ENCODE measurements at regions not wholly inside any gene's neighbourhood (a gene's known extent, or its start where the extent isn't known, plus 50 kb on each side); places are given as distances from the start of the nearest gene placed in this dataset.
A peak's percentile ranks its signal among the peaks of the same experiment; 100 is the strongest.
"Not testable (repeated sequence)": the region's sequence is repeated elsewhere in the genome, so short reads cannot be mapped to it uniquely, and the experiment has no call there.

- DNase-seq (ENCODE audit: low read depth in 2 of 2): no peak
Measured at GRCh38 chr4:82247629-82248028, 126.2 kb downstream of the HNRNPD start.

- no peak for DNase-seq (ENCODE audit: low read depth in 2 of 2)
Measured at GRCh38 chr4:82247171-82247570, 126.6 kb downstream of the HNRNPD start.

DNA sequence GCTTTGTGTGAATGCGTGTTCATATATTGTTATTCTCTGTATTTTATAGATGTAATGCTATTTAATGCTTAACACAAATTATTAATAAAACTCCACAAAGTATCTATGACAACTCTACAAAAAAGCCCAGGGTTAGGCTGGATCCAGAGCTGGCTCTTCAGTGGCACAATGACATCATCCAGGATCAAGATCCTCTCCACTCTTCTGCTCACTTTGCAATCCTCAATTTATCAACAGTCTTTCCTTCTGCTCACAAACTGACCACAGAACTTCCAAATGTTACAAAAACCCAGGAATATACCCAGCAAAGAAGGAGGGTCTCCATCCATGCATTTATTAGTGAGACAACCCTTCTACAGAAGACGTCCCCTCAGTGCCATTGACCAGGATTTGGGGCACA, 132.3 kb downstream of the HNRNPD start:
- no peak for DNase-seq (ENCODE audit: low read depth in 2 of 2)

DNA sequence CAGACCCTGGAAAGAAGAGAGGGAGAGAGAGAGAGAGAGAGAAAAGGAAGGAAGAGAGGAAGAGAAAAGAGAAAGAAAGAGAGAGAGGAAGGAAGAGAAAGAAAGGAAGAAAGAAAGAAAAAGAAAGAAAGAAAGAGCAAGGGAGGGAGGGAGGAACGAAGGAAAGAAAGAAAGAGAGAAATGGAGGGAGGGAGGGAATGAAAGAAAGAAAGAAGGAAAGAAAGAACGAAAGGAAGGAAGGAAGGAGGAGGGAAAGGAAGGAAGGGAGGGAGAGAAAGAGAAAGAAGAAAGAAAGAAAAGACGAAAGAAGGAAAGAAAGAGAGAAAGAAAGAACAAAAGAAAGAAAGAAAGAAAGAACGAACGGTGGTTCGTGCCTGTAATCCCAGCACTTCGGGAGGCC, 133.4 kb downstream of the HNRNPD start:
- no peak for DNase-seq (ENCODE audit: low read depth in 2 of 2)

DNA sequence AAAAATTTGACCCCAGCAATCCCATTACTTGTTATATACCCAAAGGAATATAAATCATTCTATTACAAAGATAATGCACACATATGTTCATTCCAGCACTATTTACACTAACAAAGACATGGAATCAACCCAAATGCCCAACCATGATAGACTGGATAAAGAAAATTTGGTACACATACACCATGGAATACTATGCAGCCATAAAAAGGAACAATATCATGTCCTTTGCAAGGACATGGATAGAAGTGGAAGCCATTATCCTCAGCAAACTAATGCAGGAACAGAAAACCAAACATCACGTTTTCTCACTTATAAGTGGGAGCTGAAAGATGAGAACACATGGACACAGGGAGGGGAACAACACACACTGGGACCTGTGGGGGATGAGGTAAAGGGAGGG, 136.6 kb downstream of the HNRNPD start:
- not testable (repeated sequence) for DNase-seq (ENCODE audit: low read depth in 2 of 2)

- no peak for DNase-seq (ENCODE audit: low read depth in 2 of 2)
Measured at GRCh38 chr4:82235346-82235745, 138.4 kb downstream of the HNRNPD start.

GRCh38 chr4:82232891-82233290, 140.9 kb downstream of the HNRNPD start:
- DNase-seq (ENCODE audit: low read depth in 2 of 2): no peak

- no peak for DNase-seq (ENCODE audit: low read depth in 2 of 2)
Measured at GRCh38 chr4:82231806-82232205, 142.0 kb downstream of the HNRNPD start.

DNA sequence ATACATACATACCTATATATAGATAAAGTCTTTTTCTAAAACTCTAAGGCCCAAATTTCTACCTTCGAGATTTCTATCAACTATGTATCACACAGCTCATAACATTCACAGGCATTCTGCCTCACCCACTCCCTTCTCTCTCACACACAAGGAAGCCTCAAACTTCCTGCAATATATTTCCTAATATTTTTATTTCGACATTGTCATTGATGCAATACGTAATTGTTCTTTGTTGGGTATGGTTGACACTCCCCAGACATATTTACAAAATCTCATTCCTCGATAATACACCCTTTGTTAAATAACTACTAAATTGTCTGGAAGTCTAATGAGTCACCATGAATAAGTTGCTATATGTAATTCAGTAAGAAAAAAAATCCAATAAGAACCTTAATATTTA, 143.5 kb downstream of the HNRNPD start:
- DNase-seq (ENCODE audit: low read depth in 2 of 2): no peak

- DNase-seq (ENCODE audit: low read depth in 2 of 2): no peak
Measured at GRCh38 chr4:82225030-82225429, 148.8 kb downstream of the HNRNPD start.

- DNase-seq (ENCODE audit: low read depth in 2 of 2): no peak
Measured at GRCh38 chr4:82223715-82224114, 150.1 kb downstream of the HNRNPD start.

GRCh38 chr4:82219346-82219745, 154.4 kb downstream of the HNRNPD start:
- no peak for DNase-seq (ENCODE audit: low read depth in 2 of 2)

DNA sequence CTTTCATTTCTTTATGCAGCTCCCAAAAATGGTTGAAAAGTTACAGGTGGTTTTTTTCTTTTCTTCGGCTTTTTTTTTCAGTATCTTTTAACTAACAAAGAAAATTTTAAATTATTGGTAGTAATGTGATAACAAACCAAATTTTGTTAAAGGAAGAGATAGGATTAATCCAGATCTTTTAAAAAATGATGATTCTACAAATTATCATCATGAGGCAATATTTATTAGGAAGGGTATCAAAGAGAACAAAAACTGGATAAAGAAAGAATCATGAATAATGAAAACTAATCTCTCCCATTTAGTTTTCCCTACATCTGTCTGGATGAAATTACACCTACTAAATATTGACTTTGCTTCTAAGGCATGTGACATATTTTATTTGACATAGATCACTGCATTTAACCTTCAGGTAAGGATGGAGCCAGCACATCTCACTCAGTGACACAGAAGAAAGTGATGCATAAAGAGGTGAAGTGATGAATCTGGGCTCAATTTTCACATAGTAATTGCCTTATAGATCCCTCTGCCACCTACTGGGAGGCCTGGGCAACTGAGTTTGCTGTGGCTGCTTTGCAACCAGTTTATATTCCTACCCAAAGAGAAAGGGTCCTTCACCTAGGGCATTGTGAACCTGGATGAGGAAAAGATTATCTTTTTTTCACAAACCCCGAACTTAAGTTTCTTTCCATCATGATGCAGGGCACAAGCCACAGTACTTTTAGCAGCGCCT, 155.6 kb downstream of the HNRNPD start:
- DNase-seq (ENCODE audit: low read depth in 2 of 2): no peak

DNA sequence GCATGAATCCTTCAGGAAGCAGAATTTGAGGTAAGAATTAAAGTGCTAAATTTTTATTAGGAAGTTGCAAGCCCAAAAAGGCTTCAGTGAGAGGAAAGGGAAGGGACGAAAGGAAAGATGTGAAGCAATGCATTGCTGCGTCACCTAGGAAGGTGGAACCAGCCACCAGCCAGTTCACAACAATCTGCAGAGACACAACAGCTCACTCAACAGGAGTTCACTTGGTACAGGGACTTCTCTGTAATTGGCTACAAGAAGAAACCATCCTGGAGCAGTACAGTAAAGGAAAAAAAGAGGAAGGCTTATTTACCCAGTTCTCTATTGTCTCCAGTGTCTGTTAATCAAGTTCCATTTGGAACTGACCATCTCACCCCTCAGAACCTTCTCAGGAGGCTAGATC, 157.6 kb downstream of the HNRNPD start:
- no peak for DNase-seq (ENCODE audit: low read depth in 2 of 2)

GRCh38 chr4:82215800-82216199, 158.0 kb downstream of the HNRNPD start:
- DNase-seq (ENCODE audit: low read depth in 2 of 2): no peak

- DNase-seq (ENCODE audit: low read depth in 2 of 2): no peak
Measured at GRCh38 chr4:82215039-82215438, 158.8 kb downstream of the HNRNPD start.

- no peak for DNase-seq (ENCODE audit: low read depth in 2 of 2)
Measured at GRCh38 chr4:82213485-82214417, 160.0 kb downstream of the HNRNPD start.

DNA sequence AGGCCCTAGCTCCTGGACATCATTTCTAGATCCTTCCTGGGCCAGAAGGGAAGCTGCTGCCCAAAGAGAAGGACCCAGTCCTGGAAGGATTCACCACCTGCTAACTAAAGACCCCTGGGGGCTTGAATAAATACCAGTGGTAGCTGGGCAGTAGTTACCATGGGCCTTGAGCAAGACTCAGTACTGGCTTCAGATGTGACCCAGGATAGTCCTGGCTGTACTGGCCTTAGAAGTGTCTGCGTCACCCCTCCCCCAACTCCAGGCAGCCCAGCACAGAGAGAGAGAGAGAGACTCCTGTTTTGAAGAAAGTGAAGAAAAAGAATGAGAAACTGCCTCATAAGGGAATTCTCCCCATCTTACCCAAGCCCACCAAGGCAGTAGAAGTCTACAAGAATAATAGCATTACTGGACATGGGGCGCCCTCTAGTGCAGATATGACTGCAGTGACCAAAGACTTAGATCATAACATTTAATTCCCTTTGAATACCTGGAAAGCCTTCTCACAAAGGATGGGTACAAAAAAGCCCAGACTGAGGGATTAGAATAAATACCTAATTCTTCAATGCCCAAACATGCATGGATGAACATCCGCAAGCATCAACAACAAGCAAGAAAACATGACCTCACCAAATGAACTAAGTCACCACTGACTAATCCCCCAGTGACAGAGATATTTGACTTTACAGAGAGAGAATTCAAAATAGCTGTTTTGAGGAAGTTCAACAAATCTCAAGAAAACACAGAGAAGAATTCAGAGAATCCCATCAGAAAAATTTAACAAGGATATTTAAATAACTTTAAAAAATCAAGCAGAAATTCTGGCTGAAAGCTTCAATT, 171.8 kb downstream of the HNRNPD start:
- peak in 1 of 2 donors; percentile 15 for DNase-seq (ENCODE audit: low read depth in 2 of 2)

GRCh38 chr4:82201303-82201702, 172.5 kb downstream of the HNRNPD start:
- DNase-seq (ENCODE audit: low read depth in 2 of 2): no peak

DNA sequence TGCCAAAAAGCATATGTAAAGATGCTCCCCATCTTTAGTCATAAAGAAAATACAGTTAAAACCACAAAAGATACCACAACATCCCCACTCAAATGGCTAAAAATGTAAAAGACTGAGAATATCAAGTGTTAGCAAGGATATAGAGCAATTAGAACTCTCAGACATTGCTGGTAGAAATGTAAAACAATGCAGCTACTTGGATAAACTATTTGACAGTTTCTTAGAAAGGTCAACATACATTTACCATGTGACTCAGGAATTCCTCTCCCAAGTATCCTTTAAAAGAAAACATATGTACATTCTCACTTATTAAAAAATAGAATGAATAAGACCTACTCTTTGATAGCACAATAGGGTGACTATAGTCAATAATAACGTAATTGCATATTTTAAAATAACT, 173.7 kb downstream of the HNRNPD start:
- DNase-seq (ENCODE audit: low read depth in 2 of 2): no peak

DNA sequence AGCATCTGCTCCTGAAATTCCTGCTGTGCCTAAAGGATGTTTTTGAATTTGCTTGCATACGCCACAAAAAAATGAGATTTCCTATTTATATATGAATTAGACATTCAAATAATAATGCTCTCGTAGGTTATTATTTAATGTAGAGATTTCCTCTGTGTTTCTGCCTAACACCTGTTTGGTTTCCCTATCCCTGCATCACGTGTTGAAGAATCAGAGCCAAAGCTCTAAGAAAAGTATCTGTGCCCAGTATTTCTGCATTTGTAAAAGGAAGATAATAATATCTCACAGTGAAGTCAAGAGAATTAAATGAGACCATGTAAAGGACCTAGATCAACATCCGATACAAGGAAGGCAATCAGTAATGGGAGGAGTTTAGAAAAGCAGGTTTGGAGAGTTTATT, 179.5 kb downstream of the HNRNPD start:
- DNase-seq (ENCODE audit: low read depth in 2 of 2): no peak

DNA sequence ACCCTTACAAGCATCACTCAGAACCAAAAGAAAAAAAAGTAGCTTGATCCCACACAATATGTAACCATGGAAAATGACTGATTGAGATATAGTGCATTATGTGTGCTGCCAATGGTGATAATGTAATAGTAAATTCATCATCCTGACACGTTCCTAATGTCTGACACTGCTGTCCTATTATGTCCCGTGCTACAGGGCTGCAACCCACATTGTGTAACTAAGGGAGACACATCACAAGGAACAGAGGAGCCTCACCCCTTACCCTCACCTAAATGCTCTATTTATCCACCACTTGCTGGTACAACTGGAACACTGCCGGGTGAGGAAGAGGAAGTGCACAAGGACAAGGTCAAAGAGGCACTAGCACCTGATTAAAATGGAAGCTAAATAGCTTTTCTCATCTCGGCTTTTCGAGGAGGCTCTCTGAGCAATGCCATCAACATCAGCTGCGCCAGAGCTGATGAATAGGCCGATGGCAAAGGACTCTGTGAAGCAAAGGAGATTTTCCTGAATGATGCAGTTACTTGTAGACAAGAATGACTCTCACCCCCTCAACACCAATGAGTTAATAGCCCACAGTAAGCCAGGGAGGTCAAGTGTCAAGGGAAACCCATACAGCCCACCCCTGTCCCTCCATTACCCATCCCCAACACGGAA, 181.6 kb downstream of the HNRNPD start:
- no peak for DNase-seq (ENCODE audit: low read depth in 2 of 2)

All from stimulated activated CD4-positive, alpha-beta T cell treated with anti-CD3 and anti-CD28 coated beads, Interleukin-1b, Interleukin-23, amount 100 ng/mL, for 4 hours (primary cell).